ENCODE measurements at regions not wholly inside any gene's neighbourhood (a gene's known extent, or its start where the extent isn't known, plus 50 kb on each side); places are given as distances from the start of the nearest gene placed in this dataset.

- no peak for TF ChIP-seq CTCF (IDR thresholded peaks at IDR 0.05)
- TF ChIP-seq POLR2A (IDR thresholded peaks at IDR 0.05): no peak
Measured at GRCh38 chr13:99446242-99446641, 55.0 kb upstream of the TM9SF2 start.
